GM19467 (cell line): ENCODE measurements at regions not wholly inside any gene's neighbourhood (a gene's known extent, or its start where the extent isn't known, plus 50 kb on each side); places are given as distances from the start of the nearest gene placed in this dataset.

Experiments used
- ATAC-seq: cut with Tn5 transposase; IDR thresholded peaks from one replicate; pipeline ENCODE4 v1.9.1; 2021; ENCODE audit warnings: mild to moderate bottlenecking, moderate library complexity; ENCODE audit not compliant: unreplicated experiment

DNA sequence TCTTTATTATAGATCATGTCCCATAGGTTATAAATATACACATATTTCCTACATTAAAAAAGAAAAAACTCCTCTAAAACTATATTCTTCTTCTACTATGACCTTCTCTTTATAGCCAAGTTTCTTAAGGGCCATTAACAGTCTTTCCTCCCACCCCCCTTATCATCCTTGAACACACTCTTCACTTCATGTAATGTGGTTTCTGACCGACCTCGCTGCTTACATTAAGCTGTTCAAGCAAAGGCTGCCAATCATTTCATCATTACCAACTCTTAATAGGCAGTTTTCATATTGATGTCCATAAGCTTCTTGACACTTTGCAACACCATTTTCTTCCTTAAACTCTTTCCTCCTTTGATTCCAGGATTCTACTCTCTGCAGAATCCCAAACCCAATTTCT lies 283.0 kb upstream of the PCSK5 start:
- ATAC-seq, result no peak

DNA sequence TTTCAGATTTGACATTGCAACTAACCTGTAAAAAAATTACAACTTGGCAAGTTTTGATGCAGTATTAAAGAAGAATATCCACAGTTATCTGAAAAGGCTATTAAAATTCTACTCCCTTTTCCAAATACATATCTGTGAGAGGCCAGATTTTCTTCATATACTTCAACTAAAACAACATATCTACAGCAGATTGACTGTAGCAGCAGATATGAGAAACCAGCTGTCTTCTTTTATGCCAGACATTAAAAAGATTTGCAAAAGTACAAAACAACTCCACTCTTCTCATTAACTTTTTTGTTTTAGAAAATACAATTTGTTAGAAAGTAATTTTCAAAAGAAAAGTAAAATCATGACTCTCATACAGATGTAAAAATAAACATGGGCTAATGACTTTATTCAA lies 281.1 kb upstream of the PCSK5 start:
- ATAC-seq, result no peak

GRCh38 chr9:75610246-75610645 lies 280.2 kb upstream of the PCSK5 start:
- ATAC-seq, result no peak

GRCh38 chr9:75612205-75612604 lies 278.3 kb upstream of the PCSK5 start:
- no peak for ATAC-seq

- no peak for ATAC-seq
Observed at GRCh38 chr9:75612754-75613153, 277.7 kb upstream of the PCSK5 start.

DNA sequence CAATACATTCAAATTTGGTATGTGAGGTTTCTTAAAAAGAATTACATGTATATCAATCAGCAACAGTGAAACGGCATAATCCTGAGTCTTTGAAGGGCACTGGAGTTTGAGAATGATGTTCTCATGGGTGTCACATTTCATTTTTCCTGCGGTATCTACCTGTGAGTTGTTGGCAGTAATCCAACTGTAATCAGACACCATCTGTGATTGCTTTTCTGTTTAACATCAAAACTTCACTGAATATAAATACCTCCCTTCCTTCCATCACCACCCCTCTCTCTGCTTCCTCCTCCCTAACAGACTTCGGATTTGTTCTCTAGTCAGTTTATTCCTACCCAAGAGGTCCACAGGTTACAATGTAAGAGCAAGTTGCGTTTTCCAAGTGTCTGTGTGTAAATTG lies 275.2 kb upstream of the PCSK5 start:
- ATAC-seq, result no peak

DNA sequence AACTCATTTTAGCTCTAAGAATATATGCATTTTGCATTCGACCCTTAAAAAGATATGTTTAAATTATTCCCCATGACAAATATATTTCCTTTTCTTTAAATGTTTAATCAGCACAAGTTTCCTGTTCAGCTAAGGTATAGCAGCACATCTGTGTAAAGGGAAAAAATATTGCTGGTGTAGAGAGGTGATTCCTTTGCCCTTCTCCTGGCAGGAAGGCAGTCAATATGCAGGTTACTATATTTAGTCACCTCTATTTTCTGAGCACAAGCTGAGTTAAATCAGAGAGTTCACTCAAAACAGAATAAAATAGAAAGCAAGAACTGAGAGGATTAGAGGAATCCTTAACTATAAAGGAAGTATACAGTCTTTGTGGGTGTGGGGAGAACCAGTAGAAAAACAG lies 274.4 kb upstream of the PCSK5 start:
- ATAC-seq, result no peak

- ATAC-seq, result no peak
Observed at GRCh38 chr9:75616841-75617566, 273.5 kb upstream of the PCSK5 start.

DNA sequence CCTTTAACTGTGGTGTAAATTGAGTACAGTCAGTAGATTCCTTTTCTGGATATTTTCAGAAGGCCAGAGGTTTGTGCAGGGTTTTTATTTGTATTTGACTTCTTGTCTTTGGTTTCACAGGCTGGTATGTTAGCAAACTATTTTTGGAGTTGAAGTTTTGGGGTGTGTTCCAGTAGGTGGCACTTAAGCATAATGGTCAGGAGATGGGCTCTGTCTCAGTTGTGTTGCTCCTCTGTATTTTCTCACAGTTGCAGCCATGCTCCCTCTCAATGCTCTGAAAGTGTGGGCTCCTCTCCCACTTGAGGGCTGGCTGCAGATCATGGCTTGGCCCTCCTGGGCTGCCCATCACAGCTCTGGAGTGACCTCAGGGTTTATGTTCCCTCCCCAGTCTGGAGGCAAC lies 267.0 kb upstream of the PCSK5 start:
- no peak for ATAC-seq

DNA sequence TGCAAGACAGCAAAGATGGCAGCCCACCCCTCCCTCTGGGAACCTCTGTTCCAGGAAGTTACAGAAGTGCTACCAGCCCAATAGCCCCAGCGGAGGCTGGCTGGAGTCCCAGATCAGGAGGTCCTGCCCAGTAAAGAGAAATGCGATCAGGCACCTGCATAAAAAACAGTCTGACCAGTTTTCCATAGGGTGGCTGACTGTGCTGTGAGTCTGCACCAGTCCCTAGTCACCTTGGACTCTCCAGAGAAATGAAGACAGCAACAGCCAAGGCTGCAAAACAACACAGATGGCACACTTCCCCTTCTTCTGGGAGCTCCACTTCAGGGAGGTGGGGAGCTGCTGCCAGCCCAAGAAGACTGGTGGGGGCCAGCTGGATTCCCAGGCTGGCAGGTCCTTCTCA lies 265.5 kb upstream of the PCSK5 start:
- ATAC-seq, result no peak

- no peak for ATAC-seq
Observed at GRCh38 chr9:75626860-75627259, 263.6 kb upstream of the PCSK5 start.

GRCh38 chr9:75628952-75629351 lies 261.5 kb upstream of the PCSK5 start:
- no peak for ATAC-seq

DNA sequence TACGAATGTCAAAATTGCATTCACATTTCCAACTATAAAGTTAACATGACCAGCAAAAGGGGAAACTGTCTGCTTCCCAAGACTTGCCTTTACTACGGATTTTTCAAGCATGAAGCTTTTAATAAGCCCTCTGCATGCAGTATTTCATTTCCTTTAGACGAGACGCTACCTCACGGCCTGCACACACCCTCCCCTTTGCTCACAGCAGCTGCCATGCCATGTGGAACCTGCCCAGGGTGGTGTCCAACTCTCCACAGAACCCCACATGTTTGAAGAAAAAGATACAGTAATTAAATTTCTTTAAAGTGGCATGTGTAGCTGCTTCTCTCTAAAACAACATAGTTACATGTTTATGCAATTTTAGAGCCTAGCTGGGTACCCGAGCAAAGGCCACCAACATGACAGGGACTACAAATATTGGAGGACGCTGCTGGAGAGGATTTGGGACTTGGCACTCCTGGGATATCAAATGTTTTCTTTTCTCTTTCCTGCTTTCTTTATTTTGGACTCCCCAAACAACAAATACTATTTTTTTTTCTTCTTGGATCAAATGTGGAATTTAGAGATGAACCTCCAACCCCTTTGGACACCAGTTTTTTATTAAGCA lies 256.9 kb upstream of the PCSK5 start:
- no peak for ATAC-seq

DNA sequence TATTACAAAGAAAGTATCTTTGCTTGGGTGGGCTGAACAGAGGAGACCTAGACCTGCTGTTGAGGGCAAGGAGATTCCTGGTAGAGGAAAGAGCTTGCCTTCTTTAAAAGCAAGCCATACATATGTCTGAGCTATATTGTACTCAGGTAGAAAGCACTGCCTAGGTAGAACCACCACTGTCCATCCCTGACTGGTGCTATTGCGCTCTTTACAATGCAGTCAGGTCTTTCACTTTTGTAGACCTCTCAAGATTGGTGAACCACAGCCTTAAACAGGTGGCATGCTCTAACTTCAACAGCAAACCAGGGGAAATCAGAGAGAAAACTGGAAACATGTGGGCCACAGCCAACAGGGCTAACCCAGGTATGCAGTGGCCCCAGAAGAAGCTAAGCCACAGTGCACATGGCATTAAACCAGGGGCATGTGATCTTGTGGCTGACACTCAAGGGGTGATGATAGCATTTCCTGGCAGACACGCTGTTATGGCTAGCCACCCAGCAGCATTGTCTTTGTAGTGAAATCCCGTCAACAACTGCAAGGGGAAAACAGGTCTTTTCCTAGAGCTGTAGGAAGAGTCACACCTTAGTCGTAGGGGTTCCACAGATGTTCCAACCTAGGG lies 253.9 kb upstream of the PCSK5 start:
- no peak for ATAC-seq

DNA sequence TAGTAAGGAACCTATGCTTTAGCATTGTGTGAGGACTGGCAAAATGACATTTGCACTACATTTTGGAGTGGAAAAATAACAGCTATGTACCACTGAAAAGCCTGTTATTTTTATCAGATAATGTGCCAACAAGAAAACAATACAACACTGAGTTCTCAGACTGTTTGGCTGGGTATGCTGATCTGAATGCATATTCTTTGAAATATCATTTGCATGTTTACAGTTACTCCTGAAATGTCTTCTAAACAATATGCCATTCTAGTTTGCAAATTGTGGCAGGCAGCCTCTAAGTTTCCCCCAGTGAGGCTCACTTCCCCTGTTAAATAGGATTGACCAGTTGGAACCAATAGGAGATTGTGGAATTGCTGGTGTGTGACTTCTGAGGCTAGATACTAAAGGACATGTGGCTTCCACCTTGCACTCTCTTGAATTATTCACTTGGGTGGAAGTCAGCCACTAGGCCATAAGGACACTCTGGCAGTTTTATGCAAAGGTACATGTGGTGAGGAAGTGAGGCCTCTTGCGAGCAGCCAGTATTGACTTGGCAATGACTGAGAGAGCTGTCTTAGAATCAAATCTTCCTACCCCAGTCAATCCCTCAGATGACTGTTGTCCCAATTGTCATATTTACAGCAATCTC lies 250.4 kb upstream of the PCSK5 start:
- ATAC-seq, result no peak

GRCh38 chr9:75642522-75642921 lies 248.0 kb upstream of the PCSK5 start:
- no peak for ATAC-seq

- no peak for ATAC-seq
Observed at GRCh38 chr9:75644649-75645048, 245.8 kb upstream of the PCSK5 start.

DNA sequence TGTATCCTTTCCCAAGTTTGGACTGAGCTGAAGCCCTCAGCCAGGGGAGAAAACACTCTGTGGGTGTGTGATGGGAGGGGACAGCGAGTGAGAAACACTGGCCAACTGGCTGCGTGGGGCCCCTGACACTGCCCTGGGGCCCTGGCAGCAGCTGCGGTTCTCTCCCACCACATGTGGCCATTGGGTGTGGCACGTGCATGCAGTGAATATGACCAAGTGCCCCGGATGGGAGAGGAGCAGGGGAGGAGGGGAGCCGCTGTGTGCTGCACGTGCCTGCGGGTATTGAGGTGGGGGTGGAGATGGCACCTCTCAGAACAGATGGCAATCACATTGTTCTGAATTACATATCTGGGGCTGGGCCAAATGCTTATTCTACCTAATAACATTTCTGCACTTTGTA lies 242.4 kb upstream of the PCSK5 start:
- no peak for ATAC-seq

- ATAC-seq, result no peak
Observed at GRCh38 chr9:75649060-75649459, 241.4 kb upstream of the PCSK5 start.

DNA sequence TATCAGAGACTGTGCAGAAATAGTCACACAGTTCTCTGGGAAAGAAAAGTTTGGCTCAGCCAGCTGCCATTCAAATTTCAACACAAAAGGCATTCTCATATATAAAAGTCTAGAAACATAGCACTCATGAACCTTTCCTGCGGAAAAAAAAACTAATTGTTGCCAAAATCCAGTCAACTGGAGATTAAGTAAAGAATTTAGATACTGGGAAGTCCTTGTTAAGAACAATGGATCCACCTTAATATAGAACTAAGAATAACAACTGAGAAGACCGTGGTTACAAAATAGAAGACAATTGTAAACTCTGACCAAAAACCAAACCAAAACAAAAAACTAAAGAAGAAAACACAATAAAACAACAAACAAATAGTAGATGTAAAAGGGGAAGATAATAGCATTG lies 238.8 kb upstream of the PCSK5 start:
- no peak for ATAC-seq

DNA sequence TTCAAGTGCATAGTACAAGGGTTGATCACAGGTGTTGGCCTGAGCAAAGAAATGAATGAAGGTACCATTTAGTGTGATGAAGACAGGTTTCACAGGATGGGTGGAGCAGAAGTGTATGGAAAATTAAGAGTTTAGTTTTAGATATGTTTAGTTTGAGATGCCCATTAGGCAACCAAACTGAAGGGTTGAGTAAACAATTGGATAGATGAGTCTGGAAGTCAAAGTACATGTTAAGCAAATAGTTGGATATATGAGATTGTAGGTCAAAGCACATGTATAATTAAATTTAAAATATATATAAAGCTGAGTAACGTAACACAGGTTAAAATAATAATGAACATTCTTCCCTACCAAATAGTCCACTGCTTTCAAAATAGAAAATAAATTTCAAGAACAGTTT lies 237.1 kb upstream of the PCSK5 start:
- no peak for ATAC-seq

GRCh38 chr9:75653750-75654149 lies 236.7 kb upstream of the PCSK5 start:
- no peak for ATAC-seq
